SK-N-SH treated with all-trans-retinoic acid at 6 μM for 48 hours (cell line): ENCODE measurements at regions not wholly inside any gene's neighbourhood (a gene's known extent, or its start where the extent isn't known, plus 50 kb on each side); places are given as distances from the start of the nearest gene placed in this dataset.

Source experiments
- ARNTL ChIP-seq: fragments of 450-650 bp; formaldehyde crosslinking; IDR thresholded peaks from 2 replicates; pipeline ENCODE4 v1.5.0; 2020; ENCODE audit warnings: low read depth, mild to moderate bottlenecking, moderate library complexity, borderline replicate concordance
- ESRRG ChIP-seq: fragments of 250-450 bp; sonication (Bioruptor Pico); IDR thresholded peaks from 2 replicates; pipeline ENCODE4 v1.6.1; 2021; ENCODE audit warnings: mild to moderate bottlenecking
- OSR1 ChIP-seq: fragments of 250-450 bp; sonication (Bioruptor Pico); IDR thresholded peaks from 2 replicates; pipeline ENCODE4 v1.8.0; 2022; ENCODE audit warnings: moderate library complexity, mild to moderate bottlenecking, inconsistent platforms
- PATZ1 ChIP-seq: fragments of 250-450 bp; sonication (Bioruptor Pico); IDR thresholded peaks from 2 replicates; pipeline ENCODE4 v1.8.0; 2020; ENCODE audit warnings: mild to moderate bottlenecking, moderate library complexity, borderline replicate concordance

GRCh38 chr10:130814610-130815009 lies 496.9 kb downstream of the TCERG1L start:
- no peak for TF ChIP-seq PATZ1
- TF ChIP-seq ARNTL (CRISPR knock-in tag), result no peak
- TF ChIP-seq ESRRG, result no peak
- no peak for TF ChIP-seq OSR1
